ENCODE measurements at regions not wholly inside any gene's neighbourhood (a gene's known extent, or its start where the extent isn't known, plus 50 kb on each side); places are given as distances from the start of the nearest gene placed in this dataset.

GRCh38 chr5:173781816-173782670, 106.1 kb upstream of the CPEB4 start:
- DNase-seq (ENCODE audit: low read depth) = peak; percentile 44

- no peak for DNase-seq (ENCODE audit: low read depth)
Observed at GRCh38 chr5:173782671-173783101, 105.5 kb upstream of the CPEB4 start.

- DNase-seq (ENCODE audit: low read depth) = no peak
Observed at GRCh38 chr5:173783371-173783770, 104.8 kb upstream of the CPEB4 start.

- no peak for DNase-seq (ENCODE audit: low read depth)
Observed at GRCh38 chr5:173785400-173785799, 102.7 kb upstream of the CPEB4 start.

- no peak for DNase-seq (ENCODE audit: low read depth)
Observed at GRCh38 chr5:173785866-173786265, 102.3 kb upstream of the CPEB4 start.

GRCh38 chr5:173786286-173787187, 101.6 kb upstream of the CPEB4 start:
- no peak for DNase-seq (ENCODE audit: low read depth)

GRCh38 chr5:173789031-173789920, 98.9 kb upstream of the CPEB4 start:
- no peak for DNase-seq (ENCODE audit: low read depth)

- no peak for DNase-seq (ENCODE audit: low read depth)
Observed at GRCh38 chr5:173790177-173790719, 97.9 kb upstream of the CPEB4 start.

GRCh38 chr5:173790836-173791546, 97.2 kb upstream of the CPEB4 start:
- DNase-seq (ENCODE audit: low read depth) = no peak

GRCh38 chr5:173791878-173792277, 96.3 kb upstream of the CPEB4 start:
- no peak for DNase-seq (ENCODE audit: low read depth)

- DNase-seq (ENCODE audit: low read depth) = no peak
Observed at GRCh38 chr5:173792781-173793547, 95.2 kb upstream of the CPEB4 start.

GRCh38 chr5:173793648-173794548, 94.3 kb upstream of the CPEB4 start:
- DNase-seq (ENCODE audit: low read depth) = no peak

- DNase-seq (ENCODE audit: low read depth) = no peak
Observed at GRCh38 chr5:173794901-173795416, 93.2 kb upstream of the CPEB4 start.

- no peak for DNase-seq (ENCODE audit: low read depth)
Observed at GRCh38 chr5:173795601-173796000, 92.5 kb upstream of the CPEB4 start.

- DNase-seq (ENCODE audit: low read depth) = no peak
Observed at GRCh38 chr5:173796721-173797495, 91.2 kb upstream of the CPEB4 start.

- DNase-seq (ENCODE audit: low read depth) = no peak
Observed at GRCh38 chr5:173798127-173798810, 89.9 kb upstream of the CPEB4 start.

GRCh38 chr5:173800340-173800739, 87.8 kb upstream of the CPEB4 start:
- no peak for DNase-seq (ENCODE audit: low read depth)
